ENCODE measurements at regions not wholly inside any gene's neighbourhood (a gene's known extent, or its start where the extent isn't known, plus 50 kb on each side); places are given as distances from the start of the nearest gene placed in this dataset.

DNA sequence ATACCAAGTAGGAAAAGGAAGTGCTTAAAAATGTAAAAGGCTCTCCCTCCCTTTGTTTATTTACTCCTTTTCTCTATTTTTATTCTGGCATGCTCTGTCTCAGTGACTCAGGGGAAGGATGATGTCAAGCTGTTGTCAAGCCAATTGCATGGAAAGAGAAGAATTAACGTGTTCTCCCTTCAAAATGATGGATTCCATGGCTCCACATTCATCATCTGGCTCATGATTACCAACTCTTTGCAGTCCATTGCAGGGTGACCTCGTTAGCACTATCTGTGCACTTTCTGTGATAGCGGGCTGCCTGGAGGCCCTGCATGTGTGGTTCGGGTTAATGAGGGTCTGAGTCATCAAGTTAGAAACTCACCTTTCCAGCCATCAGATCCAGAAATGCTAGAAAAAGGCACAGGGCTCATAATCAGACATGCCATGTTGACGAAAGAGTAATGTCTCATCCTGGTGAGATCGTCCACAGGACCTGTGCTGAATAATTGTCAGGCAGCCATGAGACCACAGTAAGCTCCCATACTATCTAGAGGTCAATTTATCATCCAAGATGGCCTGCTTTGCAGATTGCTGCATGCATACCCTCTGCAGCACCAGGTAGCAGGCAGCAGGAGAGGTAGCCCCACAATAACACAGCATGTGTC, 79.2 kb upstream of the BTG1 start:
- TF ChIP-seq CSRNP3 (CRISPR knock-in tag; IDR thresholded peaks at IDR 0.05), result no peak
- no peak for TF ChIP-seq OSR1 (CRISPR knock-in tag; IDR thresholded peaks at IDR 0.05)
- no peak for TF ChIP-seq CREB5 (CRISPR knock-in tag; IDR thresholded peaks at IDR 0.05; ENCODE audit: low read depth)
- TF ChIP-seq ZFP30 (CRISPR knock-in tag; IDR thresholded peaks at IDR 0.05), result no peak
- TF ChIP-seq POU6F1 (CRISPR knock-in tag; IDR thresholded peaks at IDR 0.05; ENCODE audit: borderline replicate concordance, low read depth), result no peak
- TF ChIP-seq ESRRG (CRISPR knock-in tag; IDR thresholded peaks at IDR 0.05), result no peak
- no peak for TF ChIP-seq ZNF565 (CRISPR knock-in tag; conservative IDR thresholded peaks at IDR 0.05; ENCODE audit: low read depth)
- TF ChIP-seq RARB (CRISPR knock-in tag; IDR thresholded peaks at IDR 0.05), result no peak
- TF ChIP-seq CSDC2 (CRISPR knock-in tag; IDR thresholded peaks at IDR 0.05), result no peak
- TF ChIP-seq, protein P1, sequence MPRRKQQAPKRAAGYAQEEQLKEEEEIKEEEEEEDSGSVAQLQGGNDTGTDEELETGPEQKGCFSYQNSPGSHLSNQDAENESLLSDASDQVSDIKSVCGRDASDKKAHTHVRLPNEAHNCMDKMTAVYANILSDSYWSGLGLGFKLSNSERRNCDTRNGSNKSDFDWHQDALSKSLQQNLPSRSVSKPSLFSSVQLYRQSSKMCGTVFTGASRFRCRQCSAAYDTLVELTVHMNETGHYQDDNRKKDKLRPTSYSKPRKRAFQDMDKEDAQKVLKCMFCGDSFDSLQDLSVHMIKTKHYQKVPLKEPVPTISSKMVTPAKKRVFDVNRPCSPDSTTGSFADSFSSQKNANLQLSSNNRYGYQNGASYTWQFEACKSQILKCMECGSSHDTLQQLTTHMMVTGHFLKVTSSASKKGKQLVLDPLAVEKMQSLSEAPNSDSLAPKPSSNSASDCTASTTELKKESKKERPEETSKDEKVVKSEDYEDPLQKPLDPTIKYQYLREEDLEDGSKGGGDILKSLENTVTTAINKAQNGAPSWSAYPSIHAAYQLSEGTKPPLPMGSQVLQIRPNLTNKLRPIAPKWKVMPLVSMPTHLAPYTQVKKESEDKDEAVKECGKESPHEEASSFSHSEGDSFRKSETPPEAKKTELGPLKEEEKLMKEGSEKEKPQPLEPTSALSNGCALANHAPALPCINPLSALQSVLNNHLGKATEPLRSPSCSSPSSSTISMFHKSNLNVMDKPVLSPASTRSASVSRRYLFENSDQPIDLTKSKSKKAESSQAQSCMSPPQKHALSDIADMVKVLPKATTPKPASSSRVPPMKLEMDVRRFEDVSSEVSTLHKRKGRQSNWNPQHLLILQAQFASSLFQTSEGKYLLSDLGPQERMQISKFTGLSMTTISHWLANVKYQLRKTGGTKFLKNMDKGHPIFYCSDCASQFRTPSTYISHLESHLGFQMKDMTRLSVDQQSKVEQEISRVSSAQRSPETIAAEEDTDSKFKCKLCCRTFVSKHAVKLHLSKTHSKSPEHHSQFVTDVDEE (CRISPR knock-in tag; IDR thresholded peaks at IDR 0.05), result no peak
- no peak for TF ChIP-seq TCF4 (CRISPR knock-in tag; IDR thresholded peaks at IDR 0.05; ENCODE audit: borderline replicate concordance)
- ATAC-seq, result no peak; the same call in none of the 3 replicates

DNA sequence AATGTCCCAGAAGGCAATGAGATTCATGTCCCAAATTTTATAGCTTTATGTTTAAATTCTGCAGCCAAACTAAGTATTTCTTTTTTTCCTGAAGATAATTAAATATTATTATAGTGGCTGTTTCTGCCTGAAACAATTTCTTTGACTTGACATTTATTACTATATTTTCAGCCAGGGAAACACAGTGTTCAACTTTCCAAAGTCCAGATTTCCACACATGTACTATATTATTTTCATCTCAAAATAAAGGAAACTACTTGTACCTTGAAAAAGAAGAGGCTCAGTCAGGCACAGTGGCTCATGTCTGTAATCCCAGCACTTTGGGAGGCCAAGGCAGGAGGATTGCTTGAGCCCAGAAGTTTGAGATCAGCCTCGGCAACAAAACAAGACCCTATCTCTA, 77.8 kb upstream of the BTG1 start:
- ATAC-seq, result no peak
- TF ChIP-seq ZFP30 (CRISPR knock-in tag; IDR thresholded peaks at IDR 0.05), result no peak
- TF ChIP-seq ESRRG (CRISPR knock-in tag; IDR thresholded peaks at IDR 0.05), result no peak
- TF ChIP-seq OSR1 (CRISPR knock-in tag; IDR thresholded peaks at IDR 0.05), result no peak
- no peak for TF ChIP-seq ISL1 (CRISPR knock-in tag; IDR thresholded peaks at IDR 0.05)
- no peak for TF ChIP-seq ZNF70 (CRISPR knock-in tag; IDR thresholded peaks at IDR 0.05)
- no peak for TF ChIP-seq GLIS3 (CRISPR knock-in tag; IDR thresholded peaks at IDR 0.05)
- no peak for TF ChIP-seq RARB (CRISPR knock-in tag; IDR thresholded peaks at IDR 0.05)
- no peak for TF ChIP-seq SNAI2 (CRISPR knock-in tag; IDR thresholded peaks at IDR 0.05)
- no peak for TF ChIP-seq ZNF565 (CRISPR knock-in tag; conservative IDR thresholded peaks at IDR 0.05; ENCODE audit: low read depth)
- TF ChIP-seq CSDC2 (CRISPR knock-in tag; IDR thresholded peaks at IDR 0.05), result no peak
- TF ChIP-seq TCF4 (CRISPR knock-in tag; IDR thresholded peaks at IDR 0.05; ENCODE audit: borderline replicate concordance), result no peak
- TF ChIP-seq CSRNP3 (CRISPR knock-in tag; IDR thresholded peaks at IDR 0.05), result no peak
- no peak for TF ChIP-seq ZC3H10 (CRISPR knock-in tag; IDR thresholded peaks at IDR 0.05)

DNA sequence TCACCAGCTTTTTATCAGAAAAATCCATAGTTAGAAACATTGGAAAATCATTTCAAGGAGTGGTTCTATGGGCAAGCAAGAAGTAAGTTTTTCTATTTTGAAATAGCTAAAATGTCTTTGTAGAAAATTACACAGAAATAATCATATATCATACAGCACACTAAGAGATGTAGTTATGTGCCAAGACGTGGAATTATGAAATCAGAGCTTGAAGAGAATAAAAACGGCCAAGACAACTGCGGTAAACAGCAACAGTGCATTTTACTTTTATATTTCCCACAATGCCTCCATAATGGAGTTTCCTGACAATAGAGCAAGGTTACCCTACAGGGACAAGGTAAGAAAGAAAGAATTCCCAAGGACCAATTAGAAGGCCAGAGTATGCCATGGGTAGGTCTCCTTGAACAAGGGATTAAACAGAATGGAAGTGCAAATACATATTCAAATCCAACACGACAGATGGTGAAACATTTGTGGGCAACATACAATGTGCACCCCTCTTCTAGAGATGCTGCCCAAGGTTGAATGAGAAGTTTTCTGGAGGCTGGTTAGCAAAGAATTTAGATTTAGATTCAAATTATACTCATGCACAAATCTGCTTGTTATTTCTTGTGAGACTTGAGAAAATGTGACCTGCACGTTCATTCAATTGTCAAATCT, 76.1 kb upstream of the BTG1 start:
- ATAC-seq, result no peak
- TF ChIP-seq SNAI2 (CRISPR knock-in tag; IDR thresholded peaks at IDR 0.05) (no peak), ARNTL (CRISPR knock-in tag; IDR thresholded peaks at IDR 0.05; ENCODE audit: borderline replicate concordance, low read depth) (no peak), ZFP3 (CRISPR knock-in tag; IDR thresholded peaks at IDR 0.05) (no peak), ZNF565 (CRISPR knock-in tag; conservative IDR thresholded peaks at IDR 0.05; ENCODE audit: low read depth) (no peak), CREB5 (CRISPR knock-in tag; IDR thresholded peaks at IDR 0.05; ENCODE audit: low read depth) (no peak), OSR1 (CRISPR knock-in tag; IDR thresholded peaks at IDR 0.05) (no peak), TOX (CRISPR knock-in tag; IDR thresholded peaks at IDR 0.05; ENCODE audit: borderline replicate concordance) (no peak), TCF4 (CRISPR knock-in tag; IDR thresholded peaks at IDR 0.05; ENCODE audit: borderline replicate concordance) (no peak), ZNF8 (CRISPR knock-in tag; IDR thresholded peaks at IDR 0.05) (no peak), GLIS3 (CRISPR knock-in tag; IDR thresholded peaks at IDR 0.05) (no peak), ESRRG (CRISPR knock-in tag; IDR thresholded peaks at IDR 0.05) (no peak), POU6F1 (CRISPR knock-in tag; IDR thresholded peaks at IDR 0.05; ENCODE audit: borderline replicate concordance, low read depth) (no peak), CSRNP3 (CRISPR knock-in tag; IDR thresholded peaks at IDR 0.05) (no peak)

Measured in SK-N-SH treated with all-trans-retinoic acid at 6 μM for 48 hours (cell line).